ENCODE measurements at regions not wholly inside any gene's neighbourhood (a gene's known extent, or its start where the extent isn't known, plus 50 kb on each side); places are given as distances from the start of the nearest gene placed in this dataset.

DNA sequence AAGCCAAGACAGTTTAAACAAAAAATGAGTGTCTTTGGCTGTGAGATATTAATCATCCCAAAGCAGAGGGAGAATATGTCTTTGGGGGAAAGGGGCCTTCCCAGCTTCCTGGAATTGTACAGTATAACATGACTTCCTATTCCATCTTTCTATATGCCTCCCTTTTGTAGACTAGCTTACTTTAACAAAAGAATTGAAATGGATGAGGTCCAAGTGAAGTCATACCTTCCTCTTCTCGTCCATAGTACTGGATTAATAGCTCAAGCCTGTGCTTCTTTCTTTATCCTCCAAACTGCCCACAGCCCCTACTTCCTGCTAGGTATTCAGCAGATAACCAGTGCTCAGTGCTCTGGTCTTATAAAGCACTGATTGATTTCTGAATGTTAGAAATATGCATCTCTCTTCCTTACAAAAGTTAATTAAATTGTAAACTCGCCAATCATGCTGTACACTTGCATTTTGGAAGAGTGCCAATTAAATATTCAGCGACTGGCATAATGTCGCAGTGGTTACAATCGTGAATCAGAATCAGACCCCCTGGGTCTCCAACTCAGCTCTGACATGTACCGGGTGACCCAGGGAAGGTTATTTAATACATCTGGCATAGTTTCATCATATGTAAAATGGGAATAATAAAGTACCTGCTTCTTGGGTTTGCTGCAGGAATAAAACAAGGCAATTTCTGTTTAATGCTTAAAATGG, 325.1 kb downstream of the RND3 start:
- no peak for DNase-seq (ENCODE audit: low read depth)

DNA sequence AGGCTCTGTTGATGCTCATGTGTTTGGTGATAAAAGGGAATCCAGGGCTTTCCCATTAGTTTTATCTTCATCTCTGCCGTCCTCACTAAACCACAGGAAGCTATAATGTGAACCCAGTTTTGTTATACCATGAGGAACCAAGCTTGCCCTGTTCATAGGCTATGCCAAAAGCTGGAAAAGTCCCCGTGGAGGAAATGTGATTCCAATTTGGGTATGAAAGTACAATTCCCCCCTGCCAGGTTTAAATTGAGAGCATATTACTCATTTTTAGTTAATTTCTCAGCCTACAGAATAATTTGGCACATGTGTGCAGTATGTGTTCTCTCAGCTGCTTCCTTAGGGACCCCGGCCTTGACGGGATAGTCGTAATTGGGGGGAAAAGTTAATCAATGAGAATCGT, 327.4 kb downstream of the RND3 start:
- DNase-seq (ENCODE audit: low read depth) = no peak

DNA sequence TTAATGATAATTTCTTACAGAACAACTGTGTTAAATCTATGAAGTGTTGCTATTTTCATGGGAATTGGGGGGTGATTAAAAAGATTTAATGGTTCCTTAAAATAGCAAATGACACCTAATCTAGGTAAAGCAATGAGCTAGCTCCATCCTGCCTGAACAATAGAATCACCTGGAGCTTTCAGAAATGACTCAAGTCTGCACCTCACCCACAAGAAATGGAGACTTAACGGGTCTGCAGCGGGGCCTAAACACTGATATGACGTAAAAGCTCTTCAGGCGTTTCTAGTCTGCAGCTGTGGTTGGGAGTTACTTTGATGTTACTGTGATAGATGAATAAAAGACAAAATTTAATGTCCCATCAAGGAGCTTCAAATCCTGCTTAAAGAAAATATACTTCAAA, 328.2 kb downstream of the RND3 start:
- DNase-seq (ENCODE audit: low read depth) = no peak

- peak; percentile 25 for DNase-seq (ENCODE audit: low read depth)
These were observed 330.6 kb downstream of the RND3 start for GRCh38 chr2:150156876-150157275.

DNA sequence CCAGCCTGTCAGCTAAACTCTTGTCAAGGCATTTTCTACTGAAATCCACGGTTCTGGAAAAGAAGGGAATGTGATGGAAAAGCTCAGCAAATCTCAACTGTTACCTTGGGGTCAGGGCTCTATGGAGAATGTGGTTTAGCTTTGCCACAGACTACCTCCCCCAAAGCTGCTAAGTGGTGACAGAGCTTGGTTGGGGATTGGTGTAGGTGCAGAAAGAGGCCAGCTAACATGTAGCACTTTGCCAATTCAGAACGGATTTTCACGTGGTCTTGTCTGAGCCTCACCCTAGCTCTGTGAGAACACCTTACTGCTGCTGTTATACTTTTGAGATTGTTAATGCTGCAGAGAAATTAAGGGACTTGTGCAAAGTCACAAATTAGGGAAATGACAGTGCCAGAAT, 331.1 kb downstream of the RND3 start:
- peak; percentile 26 for DNase-seq (ENCODE audit: low read depth)

DNA sequence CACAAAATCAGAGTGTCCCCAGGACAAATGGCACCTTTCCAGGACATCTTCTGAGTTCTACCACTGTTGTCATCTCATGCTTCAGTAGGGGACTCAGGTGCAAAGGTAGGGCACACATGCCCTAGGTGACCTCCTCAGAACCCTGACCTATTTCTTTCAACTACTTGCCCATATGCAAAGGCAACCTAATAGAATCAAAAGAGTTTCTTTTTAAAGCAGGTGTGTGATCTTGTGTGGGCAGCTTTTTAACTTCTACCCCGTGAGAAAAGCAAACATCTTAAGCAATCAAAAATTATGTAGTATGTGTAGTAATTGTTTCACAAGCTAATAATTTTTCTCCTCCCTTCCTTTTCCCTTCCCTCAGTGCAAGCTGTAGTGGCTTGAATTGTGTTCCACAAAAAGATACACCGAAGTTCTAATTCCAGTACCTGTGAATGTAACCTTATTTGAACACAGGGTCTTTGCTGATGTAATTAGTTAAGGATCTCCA, 333.1 kb downstream of the RND3 start:
- DNase-seq (ENCODE audit: low read depth) = no peak

DNA sequence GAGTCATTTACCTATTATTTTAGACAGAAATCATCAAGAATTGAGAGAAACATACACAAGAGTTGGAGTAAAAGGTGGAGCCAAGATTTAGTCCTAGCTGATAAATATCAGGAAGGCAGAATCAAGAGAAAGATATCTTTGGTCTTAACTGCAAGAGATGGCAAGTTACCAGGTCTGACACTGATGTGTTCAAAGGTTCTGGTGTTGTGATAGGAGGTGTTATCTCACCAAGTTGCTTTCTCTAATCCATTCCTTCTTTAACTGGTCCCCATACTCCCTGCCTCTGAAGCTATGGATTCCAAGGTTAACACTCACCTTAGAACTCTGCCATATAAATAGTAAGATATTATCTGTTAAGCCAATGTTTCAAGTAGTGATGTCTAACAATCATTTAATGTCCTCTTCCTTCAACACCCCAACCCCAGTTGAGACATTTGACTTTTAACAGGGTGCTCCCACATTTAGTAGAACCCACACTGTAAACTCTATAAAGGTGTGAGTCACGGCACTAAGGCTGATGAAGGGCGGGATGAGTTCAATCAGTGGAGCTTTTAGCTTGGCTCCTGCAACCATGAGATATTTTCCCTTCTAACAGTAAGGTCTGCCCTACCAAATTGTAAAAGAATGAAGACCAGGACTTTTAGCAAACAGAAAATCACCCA, 333.7 kb downstream of the RND3 start:
- DNase-seq (ENCODE audit: low read depth) = no peak

GRCh38 chr2:150152230-150152629, 335.2 kb downstream of the RND3 start:
- DNase-seq (ENCODE audit: low read depth) = no peak

- DNase-seq (ENCODE audit: low read depth) = no peak
These were observed 337.3 kb downstream of the RND3 start for GRCh38 chr2:150150144-150150543.

- peak; percentile 45 for DNase-seq (ENCODE audit: low read depth)
These were observed 339.4 kb downstream of the RND3 start for GRCh38 chr2:150147889-150148683.

- no peak for DNase-seq (ENCODE audit: low read depth)
These were observed 340.6 kb downstream of the RND3 start for GRCh38 chr2:150146879-150147278.

DNA sequence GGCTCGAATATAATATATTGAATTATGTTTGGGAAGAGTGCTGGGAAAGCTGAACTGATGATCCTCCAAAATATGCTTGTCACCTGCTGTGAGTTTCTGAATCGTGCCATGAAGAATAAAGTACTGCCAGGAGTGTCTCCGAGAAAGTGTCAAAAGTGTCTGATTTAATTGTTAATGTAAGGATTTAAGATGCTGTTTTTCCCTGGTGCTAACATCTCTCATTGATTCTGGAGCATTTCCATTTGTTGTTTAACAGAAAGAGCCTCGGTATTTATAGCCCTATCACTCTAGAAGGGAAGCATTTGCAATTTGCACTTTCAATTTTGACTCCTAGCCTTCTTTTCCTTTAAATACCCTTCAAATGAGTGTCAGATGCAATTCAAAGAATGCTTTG, 342.2 kb downstream of the RND3 start:
- no peak for DNase-seq (ENCODE audit: low read depth)

DNA sequence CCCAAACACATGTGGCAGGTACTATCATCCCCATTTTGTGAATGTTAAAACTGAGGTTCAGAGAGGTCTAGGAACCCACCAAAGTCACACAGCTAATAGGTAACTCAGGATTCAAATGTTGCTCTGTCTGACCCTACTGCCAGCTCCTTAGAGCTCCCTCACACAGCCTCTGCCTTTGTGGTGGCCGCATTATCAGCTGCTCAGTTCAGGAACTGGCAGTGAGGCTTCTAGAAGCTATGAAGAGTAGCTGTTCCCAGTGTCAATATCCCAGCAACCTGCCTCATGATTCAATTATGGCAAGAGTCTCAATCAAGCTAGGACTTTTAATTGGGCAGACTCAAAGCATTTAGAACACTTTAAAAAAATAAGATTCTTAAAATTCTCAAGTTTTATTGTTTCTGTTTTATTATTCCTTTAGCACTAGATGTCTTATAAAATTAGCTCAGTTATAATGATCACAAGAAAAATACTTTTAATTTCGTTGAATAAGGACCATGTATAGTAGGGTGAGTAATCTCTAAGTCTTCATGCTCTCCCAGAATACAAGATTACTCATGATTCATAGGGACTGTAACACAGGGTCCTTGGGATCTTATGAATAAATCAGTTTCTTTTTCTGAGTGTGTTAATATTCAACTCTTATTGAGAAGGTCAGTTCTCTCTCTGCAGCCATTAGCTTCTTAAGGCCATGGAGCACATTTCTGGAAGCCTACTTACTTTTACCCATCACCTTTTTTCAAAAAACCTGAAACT, 342.7 kb downstream of the RND3 start:
- DNase-seq (ENCODE audit: low read depth) = peak; percentile 55

- peak; percentile 81 for DNase-seq (ENCODE audit: low read depth)
These were observed 344.4 kb downstream of the RND3 start for GRCh38 chr2:150143087-150143536.

DNA sequence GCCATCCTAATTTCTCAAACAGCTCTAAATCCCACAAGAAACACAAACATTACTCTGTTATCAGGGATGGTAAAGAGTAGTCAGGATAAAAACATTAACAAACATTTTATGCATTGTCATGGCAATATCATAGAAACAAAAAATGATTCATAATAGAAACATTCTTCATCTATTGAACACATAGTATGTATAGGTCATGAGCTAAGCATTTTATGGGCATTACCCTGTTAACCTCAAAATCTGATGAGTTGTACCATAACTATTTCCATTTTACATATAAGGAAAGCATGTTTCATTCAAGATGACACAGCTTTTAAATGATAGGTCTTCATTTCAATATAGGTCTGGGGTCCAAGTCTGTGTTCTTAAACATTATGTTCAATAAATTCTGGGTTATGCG, 344.9 kb downstream of the RND3 start:
- DNase-seq (ENCODE audit: low read depth) = peak; percentile 68

- no peak for DNase-seq (ENCODE audit: low read depth)
These were observed 346.1 kb downstream of the RND3 start for GRCh38 chr2:150141226-150142001.

DNA sequence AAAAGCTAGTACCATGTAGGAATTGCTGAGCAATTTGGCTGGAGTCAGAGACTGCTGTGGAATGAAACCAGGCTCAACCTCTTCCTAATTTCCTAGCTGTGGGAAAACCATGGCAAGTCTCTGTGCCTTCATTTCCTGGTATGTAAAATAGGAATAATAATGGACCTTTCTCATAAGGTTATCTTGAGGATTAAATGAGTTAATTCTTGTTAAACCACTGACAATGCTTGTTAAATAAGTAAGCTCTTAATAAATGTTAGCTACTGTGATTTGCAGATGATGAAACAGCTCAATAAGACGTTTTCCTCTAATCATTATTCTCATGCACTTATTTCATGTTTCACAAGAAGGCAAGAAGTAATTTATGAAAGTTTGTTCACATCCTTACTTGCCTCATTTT, 346.7 kb downstream of the RND3 start:
- DNase-seq (ENCODE audit: low read depth) = peak; percentile 45

DNA sequence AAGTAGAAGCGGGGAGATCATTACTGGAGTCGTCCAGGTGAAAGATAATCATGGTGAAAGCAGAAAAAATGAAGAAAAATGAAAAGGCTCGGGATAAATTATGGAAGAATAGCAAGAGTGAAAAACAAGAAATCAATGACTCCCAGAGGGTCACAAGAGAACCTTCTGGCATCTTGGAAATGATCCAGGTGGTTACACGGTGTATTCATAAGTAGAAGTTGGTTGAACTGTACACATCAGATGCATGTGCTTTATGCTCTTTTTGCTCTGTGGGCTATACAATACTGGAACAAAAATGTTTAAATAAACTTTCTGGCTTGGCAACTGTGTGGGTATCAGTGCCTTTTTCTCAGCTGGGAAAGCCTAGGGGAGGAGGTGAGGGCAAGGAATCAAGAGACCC, 348.9 kb downstream of the RND3 start:
- no peak for DNase-seq (ENCODE audit: low read depth)

DNA sequence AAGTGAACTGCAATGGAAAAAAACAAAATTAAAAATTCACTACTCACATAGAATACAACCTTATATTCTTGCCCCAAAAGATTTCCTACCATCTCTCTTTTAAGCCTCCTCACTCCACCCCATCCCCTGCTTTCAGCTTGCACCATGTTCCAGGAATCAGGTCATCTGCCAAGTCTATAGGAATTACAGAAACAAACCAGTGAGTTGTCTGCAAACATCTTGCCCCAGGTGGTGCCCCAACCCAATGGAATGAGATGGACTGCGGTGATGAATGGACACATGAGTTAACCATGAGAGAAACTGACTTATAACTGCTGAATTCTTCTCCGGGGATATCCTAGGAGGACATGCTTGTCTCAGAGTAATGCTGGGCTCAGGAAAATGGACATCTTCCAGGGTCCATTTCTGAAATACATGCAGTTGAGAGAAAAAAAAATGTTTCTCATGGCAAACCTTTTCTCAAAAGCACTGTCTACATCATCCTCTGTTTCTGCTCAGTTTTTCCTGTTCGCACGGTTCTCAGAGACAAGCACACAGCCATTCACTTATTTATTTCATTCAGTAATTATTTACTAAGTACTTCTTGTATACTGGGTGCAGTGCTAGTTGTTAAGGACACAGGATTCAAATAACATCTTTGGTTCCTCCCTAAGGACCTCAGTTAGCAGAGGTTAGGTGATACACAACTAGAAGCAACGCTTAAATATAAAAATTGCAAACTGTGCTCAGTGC, 350.0 kb downstream of the RND3 start:
- DNase-seq (ENCODE audit: low read depth) = no peak

DNA sequence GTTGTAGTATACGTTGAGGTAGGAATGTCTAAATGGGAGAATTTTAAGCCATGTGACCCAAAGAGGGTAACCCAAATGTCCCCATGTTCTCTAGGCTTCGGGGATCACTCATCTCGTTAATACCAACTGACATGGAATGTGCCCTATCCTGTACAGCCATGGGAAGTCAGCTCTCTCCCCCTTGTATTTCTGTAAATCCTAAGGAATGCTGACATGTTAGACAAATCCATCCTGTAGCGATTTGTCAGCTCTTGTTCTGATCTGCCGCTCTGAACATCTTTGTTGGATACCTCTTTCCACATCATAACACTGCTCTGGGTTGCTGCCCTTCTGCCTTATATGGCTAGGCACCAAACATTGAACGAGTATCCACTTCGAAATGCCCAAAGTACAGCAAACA, 350.6 kb downstream of the RND3 start:
- peak; percentile 26 for DNase-seq (ENCODE audit: low read depth)

DNA sequence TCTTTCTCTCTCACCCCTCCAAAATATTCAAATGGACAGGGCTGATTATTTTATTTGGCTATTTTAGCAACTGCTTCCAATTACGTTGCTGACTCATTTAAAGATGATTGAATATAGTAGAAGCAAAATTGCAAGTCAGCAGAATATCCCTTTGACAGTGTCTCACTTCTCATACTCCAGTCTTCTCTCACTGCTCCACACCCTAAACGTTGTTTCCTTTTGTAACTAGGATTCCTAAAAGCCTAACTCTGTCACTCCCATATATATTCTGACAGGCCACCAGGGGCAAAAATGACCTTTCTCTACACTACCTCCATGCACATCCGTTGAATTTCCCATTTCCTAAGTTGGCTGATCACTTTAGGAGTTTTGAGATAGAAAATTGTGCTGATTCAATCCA, 351.1 kb downstream of the RND3 start:
- no peak for DNase-seq (ENCODE audit: low read depth)

Measured in amniotic epithelial cell (primary cell).